ENCODE measurements at regions not wholly inside any gene's neighbourhood (a gene's known extent, or its start where the extent isn't known, plus 50 kb on each side); places are given as distances from the start of the nearest gene placed in this dataset.

GRCh38 chr14:23831596-23831995 is 122.0 kb upstream of the DHRS4 start:
- H3K27me3 Mint-ChIP-seq: no peaks in the 10 kb centered on the region
- no peaks in the 10 kb centered on the region for H3K9me3 Mint-ChIP-seq
- no peak overlapping the region for H3K27ac Mint-ChIP-seq
- peaks cover 0 to 2% of the 10 kb centered on the region in 2 donors for H3K4me1 Mint-ChIP-seq
- peak; percentile 89 to 90 for ATAC-seq (replicated peaks)
- DNase-seq: peak; percentile 5
- no peak overlapping the region for H3K4me3 Mint-ChIP-seq
- H3K36me3 Mint-ChIP-seq: no peaks in the 10 kb centered on the region

- no peak overlapping the region for H3K27ac Mint-ChIP-seq
Observed at GRCh38 chr14:23861666-23862065, 91.9 kb upstream of the DHRS4 start.

GRCh38 chr14:23862513-23862912 is 91.1 kb upstream of the DHRS4 start:
- Mint-ChIP-seq H3K4me1 (no peaks in the 10 kb centered on the region), H3K4me3 (no peak overlapping the region), H3K27me3 (peaks cover 23 to 27% of the 10 kb centered on the region in 2 donors), H3K27ac (no peak overlapping the region), H3K36me3 (no peaks in the 10 kb centered on the region), H3K9me3 (no peaks in the 10 kb centered on the region)
- no peak for ATAC-seq (replicated peaks)
- DNase-seq: no peak

More at GRCh38 chr14:23861666-23862065, 91.9 kb upstream of the DHRS4 start:
- DNase-seq (no peak), ATAC-seq (replicated peaks) (no peak)
- Mint-ChIP-seq H3K4me1 (no peaks in the 10 kb centered on the region), H3K9me3 (no peaks in the 10 kb centered on the region), H3K36me3 (no peaks in the 10 kb centered on the region), H3K27me3 (peaks cover 15 to 22% of the 10 kb centered on the region in 2 donors), H3K4me3 (no peak overlapping the region)

GRCh38 chr14:23863836-23864235 is 89.7 kb upstream of the DHRS4 start:
- no peaks in the 10 kb centered on the region for H3K4me1 Mint-ChIP-seq
- H3K27me3 Mint-ChIP-seq: peaks cover 30 to 33% of the 10 kb centered on the region in 2 donors
- H3K27ac Mint-ChIP-seq: no peak overlapping the region
- no peaks in the 10 kb centered on the region for H3K9me3 Mint-ChIP-seq
- ATAC-seq (replicated peaks) (no peak), DNase-seq (no peak)
- H3K4me3 Mint-ChIP-seq: no peak overlapping the region
- H3K36me3 Mint-ChIP-seq: no peaks in the 10 kb centered on the region

GRCh38 chr14:23864259-23864658 is 89.3 kb upstream of the DHRS4 start:
- Mint-ChIP-seq H3K4me1 (no peaks in the 10 kb centered on the region), H3K4me3 (no peak overlapping the region), H3K27ac (no peak overlapping the region), H3K27me3 (peaks cover 27 to 33% of the 10 kb centered on the region in 2 donors), H3K36me3 (no peaks in the 10 kb centered on the region), H3K9me3 (no peaks in the 10 kb centered on the region)
- ATAC-seq (replicated peaks) (no peak), DNase-seq (no peak)

GRCh38 chr14:23864861-23865260 is 88.7 kb upstream of the DHRS4 start:
- Mint-ChIP-seq H3K27ac (no peak overlapping the region), H3K4me1 (no peaks in the 10 kb centered on the region), H3K4me3 (no peak overlapping the region), H3K36me3 (no peaks in the 10 kb centered on the region), H3K27me3 (peaks cover 31 to 37% of the 10 kb centered on the region in 2 donors), H3K9me3 (no peaks in the 10 kb centered on the region)
- DNase-seq (no peak), ATAC-seq (replicated peaks) (no peak)

- ATAC-seq (replicated peaks): no peak
- Mint-ChIP-seq H3K27me3 (peaks cover 36 to 37% of the 10 kb centered on the region in 2 donors), H3K27ac (no peak overlapping the region), H3K4me1 (no peaks in the 10 kb centered on the region), H3K36me3 (no peaks in the 10 kb centered on the region), H3K9me3 (no peaks in the 10 kb centered on the region), H3K4me3 (no peak overlapping the region)
- DNase-seq: no peak
Observed at GRCh38 chr14:23865502-23865901, 88.1 kb upstream of the DHRS4 start.

GRCh38 chr14:23866269-23866668 is 87.3 kb upstream of the DHRS4 start:
- no peak overlapping the region for H3K27ac Mint-ChIP-seq
- H3K27me3 Mint-ChIP-seq: peaks cover 41 to 42% of the 10 kb centered on the region in 2 donors
- peaks cover 0 to 2% of the 10 kb centered on the region in 2 donors for H3K9me3 Mint-ChIP-seq
- no peak overlapping the region for H3K4me3 Mint-ChIP-seq
- no peak for DNase-seq
- H3K36me3 Mint-ChIP-seq: no peaks in the 10 kb centered on the region
- H3K4me1 Mint-ChIP-seq: no peaks in the 10 kb centered on the region
- ATAC-seq (replicated peaks): no peak

- Mint-ChIP-seq H3K27ac (no peak overlapping the region), H3K4me1 (no peaks in the 10 kb centered on the region), H3K9me3 (peaks cover 0 to 4% of the 10 kb centered on the region in 2 donors), H3K4me3 (no peak overlapping the region), H3K36me3 (no peaks in the 10 kb centered on the region), H3K27me3 (peaks cover 31 to 43% of the 10 kb centered on the region in 2 donors)
- DNase-seq (no peak), ATAC-seq (replicated peaks) (no peak)
Observed at GRCh38 chr14:23869078-23869719, 84.4 kb upstream of the DHRS4 start.

GRCh38 chr14:23876160-23876750 is 77.3 kb upstream of the DHRS4 start:
- DNase-seq (no peak), ATAC-seq (replicated peaks) (no peak)
- peak overlapping the region; percentile 65 for H3K27ac Mint-ChIP-seq
- H3K9me3 Mint-ChIP-seq: peaks cover 0 to 2% of the 10 kb centered on the region in 2 donors
- peaks cover 18 to 40% of the 10 kb centered on the region in 2 donors for H3K27me3 Mint-ChIP-seq
- H3K4me1 Mint-ChIP-seq: no peaks in the 10 kb centered on the region
- no peaks in the 10 kb centered on the region for H3K36me3 Mint-ChIP-seq
- no peak overlapping the region for H3K4me3 Mint-ChIP-seq

GRCh38 chr14:23877111-23877510 is 76.5 kb upstream of the DHRS4 start:
- H3K27me3 Mint-ChIP-seq: peaks cover 18 to 40% of the 10 kb centered on the region in 2 donors
- H3K4me1 Mint-ChIP-seq: no peaks in the 10 kb centered on the region
- peaks cover 0 to 2% of the 10 kb centered on the region in 2 donors for H3K9me3 Mint-ChIP-seq
- DNase-seq: no peak
- peak in 1 of 2 donors; percentile 74 for ATAC-seq (replicated peaks)
- H3K36me3 Mint-ChIP-seq: no peaks in the 10 kb centered on the region
- H3K27ac Mint-ChIP-seq: peak overlapping the region; percentile 62
- H3K4me3 Mint-ChIP-seq: no peak overlapping the region

- Mint-ChIP-seq H3K4me3 (no peak overlapping the region), H3K36me3 (no peaks in the 10 kb centered on the region), H3K27ac (peak overlapping the region; percentile 80), H3K9me3 (peaks cover 0 to 2% of the 10 kb centered on the region in 2 donors), H3K4me1 (peaks cover 0 to under 1% of the 10 kb centered on the region in 2 donors), H3K27me3 (peaks cover 18 to 40% of the 10 kb centered on the region in 2 donors)
- DNase-seq: no peak
- peak in 1 of 2 donors; percentile 84 for ATAC-seq (replicated peaks)
Observed at GRCh38 chr14:23877538-23878180, 75.9 kb upstream of the DHRS4 start.

GRCh38 chr14:23881282-23881681 is 72.3 kb upstream of the DHRS4 start:
- peaks cover 7 to 21% of the 10 kb centered on the region in 2 donors for H3K27me3 Mint-ChIP-seq
- no peaks in the 10 kb centered on the region for H3K9me3 Mint-ChIP-seq
- no peak overlapping the region for H3K27ac Mint-ChIP-seq
- ATAC-seq (replicated peaks) (no peak), DNase-seq (no peak)
- peaks cover 4 to 6% of the 10 kb centered on the region in 2 donors for H3K4me1 Mint-ChIP-seq
- no peak overlapping the region for H3K4me3 Mint-ChIP-seq
- no peaks in the 10 kb centered on the region for H3K36me3 Mint-ChIP-seq

- DNase-seq (no peak), ATAC-seq (replicated peaks) (no peak)
- H3K4me3 Mint-ChIP-seq: no peak overlapping the region
- H3K27ac Mint-ChIP-seq: no peak overlapping the region
- H3K27me3 Mint-ChIP-seq: peaks cover 8 to 28% of the 10 kb centered on the region in 2 donors
- peaks cover 4 to 6% of the 10 kb centered on the region in 2 donors for H3K4me1 Mint-ChIP-seq
- H3K9me3 Mint-ChIP-seq: peaks cover 4 to 6% of the 10 kb centered on the region in 2 donors
- H3K36me3 Mint-ChIP-seq: peaks cover 0 to 3% of the 10 kb centered on the region in 2 donors
Observed at GRCh38 chr14:23883684-23884540, 69.7 kb upstream of the DHRS4 start.
